HG03457 (cell line): ENCODE measurements at regions not wholly inside any gene's neighbourhood (a gene's known extent, or its start where the extent isn't known, plus 50 kb on each side); places are given as distances from the start of the nearest gene placed in this dataset.

Source experiments
- ATAC-seq: cut with Tn5 transposase; IDR thresholded peaks from one replicate; pipeline ENCODE4 v1.9.1; 2021; ENCODE audit warnings: moderate number of reproducible peaks; ENCODE audit not compliant: unreplicated experiment

DNA sequence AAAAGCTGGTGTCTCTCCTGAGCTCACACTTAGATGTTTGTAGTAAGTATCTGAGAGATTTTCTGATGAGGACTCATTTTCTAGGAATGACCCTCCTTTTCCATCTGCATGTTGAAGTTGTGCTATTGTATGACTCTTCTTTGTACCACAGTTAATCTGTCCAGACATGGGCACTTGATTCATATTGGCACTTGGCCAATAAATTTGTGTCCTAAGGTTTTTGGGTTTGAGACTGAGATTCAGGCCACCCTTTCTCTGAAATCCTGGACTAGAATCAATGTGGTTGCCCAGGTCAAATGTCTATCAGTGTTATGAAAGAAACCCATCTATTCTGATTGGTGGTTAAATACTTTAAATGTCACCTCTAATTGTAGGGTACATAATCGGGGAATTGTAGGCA, 869.0 kb downstream of the SH3BGRL start:
- ATAC-seq = no peak

DNA sequence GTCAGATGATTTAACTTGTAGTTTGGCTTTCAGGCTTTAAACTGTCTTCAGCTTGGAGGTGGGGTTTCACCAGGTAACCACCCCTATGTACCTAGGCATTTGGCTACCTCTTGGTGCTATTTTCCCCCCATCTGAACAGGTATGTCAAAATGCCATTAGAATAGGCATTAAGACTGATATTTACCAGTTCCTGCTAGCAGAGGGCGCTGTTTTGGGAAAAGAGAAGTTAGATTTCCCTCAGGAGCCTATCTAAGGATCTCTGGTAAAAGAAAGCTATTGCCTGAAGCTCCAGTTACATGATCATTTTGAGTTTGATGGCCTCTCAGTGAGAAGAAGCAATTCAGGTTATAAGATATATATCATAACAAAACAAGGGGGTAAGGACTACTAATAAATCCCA, 879.1 kb downstream of the SH3BGRL start:
- no peak for ATAC-seq

DNA sequence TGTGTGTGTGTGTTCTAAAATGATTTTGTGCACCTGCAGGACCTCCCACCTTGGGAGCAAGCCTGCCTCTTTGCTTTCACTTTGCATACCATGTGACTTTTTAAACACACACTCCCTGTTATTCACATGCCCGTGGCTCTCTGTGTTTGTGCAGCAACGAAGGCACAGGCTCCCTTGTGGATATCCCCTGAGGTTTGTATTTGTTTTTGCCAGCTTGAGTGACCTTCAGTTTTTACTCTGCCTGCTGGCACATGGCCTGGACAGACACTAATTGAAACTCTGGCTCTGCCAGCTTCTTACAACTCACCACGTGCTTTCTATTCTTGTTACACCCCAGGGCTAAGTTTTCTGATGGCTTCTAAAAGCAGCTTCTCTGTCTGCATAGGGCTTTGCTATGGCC, 885.8 kb downstream of the SH3BGRL start:
- ATAC-seq = no peak

DNA sequence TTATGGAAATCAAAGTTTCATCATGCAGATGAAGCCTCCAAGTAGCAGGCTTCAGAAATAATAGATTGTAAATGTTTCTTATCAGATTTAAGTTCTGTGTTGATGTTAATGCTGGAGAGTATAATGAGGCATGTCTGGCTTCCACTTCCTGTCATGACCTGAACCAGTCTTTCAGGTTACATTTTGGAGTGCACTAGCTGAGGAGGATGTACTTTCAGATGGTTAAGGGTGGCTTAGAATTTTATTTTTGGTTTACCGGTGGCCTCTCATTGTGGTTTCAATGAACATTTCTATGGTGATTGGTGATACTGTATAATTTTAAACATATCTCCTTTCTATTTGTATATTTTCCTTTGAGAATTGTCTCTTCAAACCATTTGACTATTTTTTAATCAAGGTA, 890.4 kb downstream of the SH3BGRL start:
- peak; percentile 79 for ATAC-seq

DNA sequence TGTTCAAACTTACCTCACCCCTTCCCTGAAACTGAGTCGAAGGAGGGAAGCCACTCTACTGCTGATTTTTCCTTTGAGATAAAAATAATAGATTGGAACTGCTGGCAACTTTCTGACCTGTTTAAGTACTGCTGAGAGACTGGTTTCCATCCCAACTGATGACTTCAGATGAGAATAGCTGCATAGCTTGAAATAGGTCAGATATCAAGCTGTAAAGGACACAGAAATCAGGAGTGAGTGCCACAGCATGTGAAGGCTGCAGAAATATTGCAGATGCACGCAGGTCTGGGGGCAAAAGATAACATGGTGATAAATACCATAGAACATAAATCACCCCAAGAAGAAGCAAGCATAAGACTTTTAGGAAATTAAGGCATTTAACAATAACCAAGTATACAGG, 923.2 kb downstream of the SH3BGRL start:
- ATAC-seq = no peak

DNA sequence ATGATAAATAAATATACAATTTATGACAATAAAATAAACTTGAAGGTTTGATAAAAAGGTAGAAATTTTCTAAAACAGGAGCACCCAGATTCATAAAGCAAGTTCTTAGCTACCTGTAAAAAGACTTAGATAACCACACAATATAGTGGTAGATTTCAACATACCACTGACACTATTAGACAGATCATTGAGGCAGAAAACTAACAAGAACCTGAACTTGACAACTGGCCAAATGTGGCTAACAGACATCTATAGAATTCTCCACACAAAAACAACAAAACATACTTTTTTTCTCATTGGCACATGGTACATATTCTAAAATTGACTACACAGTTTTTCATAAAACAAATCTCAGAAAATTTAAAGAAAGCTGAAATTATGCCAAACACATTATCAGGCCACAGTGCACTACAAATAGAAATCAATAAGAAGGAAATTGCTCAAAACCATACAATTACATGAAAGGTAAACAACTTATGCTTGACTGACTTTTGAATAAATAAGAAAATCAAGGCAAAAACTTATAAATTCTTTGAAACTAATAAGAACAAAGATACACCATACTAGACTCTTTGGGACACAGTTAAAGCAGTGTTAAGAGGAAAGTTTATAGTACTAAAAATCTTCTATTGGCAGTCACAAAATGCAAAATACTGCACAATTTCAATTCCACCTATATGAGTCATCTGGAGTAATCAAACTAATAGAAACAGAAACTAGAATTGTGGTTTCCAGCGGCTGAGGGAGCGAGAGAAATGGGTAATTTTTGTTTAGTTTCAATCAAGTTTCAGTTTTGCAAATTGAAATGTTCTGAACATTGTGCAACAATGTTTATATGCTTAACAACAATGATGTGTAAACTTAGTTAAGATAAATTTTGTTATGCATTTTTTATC, 925.6 kb downstream of the SH3BGRL start:
- ATAC-seq = peak; percentile 82

DNA sequence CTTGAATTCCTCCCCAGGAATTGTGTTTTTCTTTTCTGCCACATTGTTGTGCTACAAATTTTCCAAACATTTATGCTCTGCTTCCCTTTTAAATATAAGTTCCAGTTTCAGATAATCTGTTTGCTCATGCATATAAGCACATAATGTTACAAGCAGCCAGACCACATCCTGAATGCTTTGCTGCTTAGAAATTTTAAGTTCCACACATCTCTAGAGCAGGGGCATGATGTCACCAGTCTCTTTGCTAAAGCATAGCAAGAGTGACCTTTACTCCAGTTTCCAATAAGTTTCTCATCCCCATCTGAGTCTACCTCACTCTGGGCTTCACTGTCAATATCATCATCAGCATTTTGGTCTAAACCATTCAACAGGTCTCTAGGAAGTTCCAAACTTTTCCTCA, 932.5 kb downstream of the SH3BGRL start:
- ATAC-seq = no peak

DNA sequence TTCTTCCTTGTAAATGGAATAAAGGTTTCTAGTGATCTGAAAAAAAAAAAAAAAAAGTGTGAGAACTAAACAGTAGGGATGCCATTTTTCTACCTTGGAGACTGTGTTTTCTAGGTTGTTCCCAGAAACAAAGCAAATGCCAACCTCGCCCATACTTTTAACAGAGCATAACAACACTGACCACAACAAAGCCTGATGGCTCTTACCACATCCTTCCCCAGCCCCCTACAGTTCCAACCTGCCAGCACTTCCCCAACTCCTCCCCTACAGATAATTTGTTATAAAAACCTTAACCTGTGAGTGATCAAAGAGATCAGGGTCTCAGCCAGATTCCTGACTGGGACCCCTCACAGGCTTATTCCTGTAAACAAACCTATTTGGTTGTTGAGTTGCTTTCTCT, 940.0 kb downstream of the SH3BGRL start:
- ATAC-seq = no peak

DNA sequence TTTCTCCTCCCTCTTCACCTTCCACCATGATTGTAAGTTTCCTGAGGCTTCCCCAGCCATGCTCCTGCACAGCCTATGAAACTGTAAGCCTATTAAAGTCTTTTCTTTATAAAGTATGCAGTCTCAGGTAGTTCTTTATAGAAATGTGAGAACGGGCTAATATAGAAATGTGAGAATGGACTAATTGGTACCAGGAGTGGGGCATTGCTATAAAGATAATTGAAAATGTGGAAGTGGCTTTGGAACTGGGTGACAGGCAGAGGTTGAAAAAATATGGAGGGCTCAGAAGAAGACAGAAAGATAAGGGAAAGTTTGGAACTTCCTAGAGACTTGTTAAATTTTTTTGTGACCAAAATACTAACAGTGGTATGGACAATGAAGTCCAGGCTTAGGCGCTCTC, 959.3 kb downstream of the SH3BGRL start:
- ATAC-seq = no peak

DNA sequence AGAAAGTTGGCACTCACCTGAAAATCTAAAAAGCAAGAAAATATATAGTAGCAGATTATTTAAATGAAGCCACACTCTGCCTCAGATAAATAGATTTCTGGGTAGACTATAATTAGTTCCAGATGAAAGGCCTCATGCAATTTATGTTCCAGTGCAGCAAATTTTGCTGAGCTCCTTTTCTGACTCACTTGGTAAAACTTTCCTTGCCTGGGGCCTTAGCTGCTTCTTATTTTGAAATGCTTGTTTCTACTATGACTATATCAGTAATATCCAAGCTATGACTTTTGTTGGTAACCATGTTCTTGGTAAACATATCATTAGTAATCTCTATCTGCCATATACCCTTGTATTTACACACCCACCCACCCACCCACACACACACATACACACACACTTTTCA, 961.8 kb downstream of the SH3BGRL start:
- no peak for ATAC-seq

DNA sequence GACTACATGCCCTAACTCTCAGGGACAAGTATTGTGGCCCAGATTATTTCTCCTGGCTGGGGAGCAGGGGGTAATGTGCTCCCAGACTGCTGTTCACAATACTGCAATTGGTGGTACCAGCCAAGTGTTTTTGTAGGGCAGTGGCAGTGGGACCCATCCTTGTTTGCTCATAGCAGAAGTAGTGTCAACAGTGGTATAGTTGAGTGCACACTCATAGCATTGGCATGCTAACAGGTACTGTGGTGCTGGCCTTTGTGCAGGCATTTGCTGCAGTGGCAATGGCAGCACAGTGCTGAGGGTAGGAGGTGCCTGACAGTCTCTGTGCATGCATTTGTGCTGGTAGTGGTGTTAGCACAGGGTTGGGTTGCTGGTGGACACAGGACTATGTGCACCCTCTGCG, 995.0 kb downstream of the SH3BGRL start:
- no peak for ATAC-seq

DNA sequence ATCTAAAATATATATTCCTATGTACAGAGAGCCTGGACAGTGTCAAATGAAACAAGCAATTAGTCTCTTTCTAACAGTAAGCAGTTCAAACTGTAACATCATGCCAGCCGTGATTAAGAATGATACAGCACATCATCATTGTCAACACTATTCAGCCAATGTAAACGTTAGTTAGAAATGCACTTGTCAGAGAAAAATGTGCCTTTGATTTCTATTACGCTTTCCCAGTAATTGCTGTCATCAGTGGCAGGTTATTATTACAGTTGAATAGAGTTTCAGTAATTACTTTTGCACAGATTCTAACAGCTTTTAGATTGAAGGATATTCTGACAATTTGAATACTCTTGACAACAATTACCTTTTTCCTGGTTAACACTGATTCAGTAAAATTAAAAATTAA, 1007.1 kb downstream of the SH3BGRL start:
- ATAC-seq = no peak

DNA sequence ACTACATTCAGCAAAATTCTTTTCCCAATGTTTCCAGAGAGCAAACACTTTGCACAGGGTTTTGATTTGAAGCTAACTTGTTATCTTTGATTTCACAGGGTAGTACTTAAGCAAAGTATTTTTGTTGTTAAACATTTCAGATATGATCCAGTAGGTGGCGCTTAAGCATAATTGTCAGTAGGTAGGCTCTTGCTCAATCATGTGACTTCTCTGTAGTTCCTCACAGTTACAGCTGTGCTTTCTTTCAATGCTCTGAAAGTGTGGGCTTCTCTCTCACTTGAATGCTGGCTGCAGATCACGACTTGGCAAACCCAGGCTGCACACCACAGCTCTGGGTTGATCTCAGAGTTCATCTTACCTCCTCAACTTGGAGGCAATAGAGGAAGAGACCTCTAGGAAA, 1016.5 kb downstream of the SH3BGRL start:
- ATAC-seq = no peak

DNA sequence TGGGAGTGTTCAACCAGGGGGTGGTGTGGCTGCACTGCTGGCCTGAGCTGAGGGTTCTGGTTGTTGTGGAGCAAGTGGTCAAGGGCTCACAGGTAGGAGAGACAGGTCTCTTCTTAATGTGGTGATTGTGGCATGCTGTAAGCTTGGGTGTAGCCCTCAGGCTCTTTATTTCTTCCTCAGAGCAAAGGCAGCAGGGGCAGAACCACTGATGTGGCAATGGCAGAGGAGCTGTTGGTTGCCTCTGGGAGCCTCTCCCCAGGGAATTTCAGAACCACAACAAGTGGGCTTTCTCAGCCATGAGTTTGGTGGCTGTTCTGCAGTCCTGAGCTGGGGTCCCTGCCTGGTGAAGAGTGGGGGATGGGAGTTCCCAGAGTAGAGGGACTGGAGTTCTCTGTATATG, 1017.2 kb downstream of the SH3BGRL start:
- no peak for ATAC-seq

DNA sequence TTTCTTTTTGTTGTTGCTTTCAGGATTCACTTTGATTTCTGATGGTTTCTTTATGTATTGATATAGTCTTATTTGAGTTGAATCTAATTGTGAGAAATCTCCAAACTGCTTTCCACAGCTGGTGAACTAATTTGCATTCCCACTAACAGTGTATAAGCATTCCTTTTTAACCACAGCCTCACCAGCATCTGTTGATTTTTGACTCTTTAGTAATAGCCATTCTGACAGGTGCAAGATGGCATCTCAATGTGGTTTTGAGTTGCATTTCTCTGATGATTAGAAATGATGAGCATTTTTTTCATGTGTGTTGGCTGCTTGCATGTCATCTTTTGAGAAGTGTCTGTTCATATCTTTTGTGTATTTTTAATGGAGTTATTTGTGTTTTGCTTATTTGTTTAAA, 1023.1 kb downstream of the SH3BGRL start:
- no peak for ATAC-seq

DNA sequence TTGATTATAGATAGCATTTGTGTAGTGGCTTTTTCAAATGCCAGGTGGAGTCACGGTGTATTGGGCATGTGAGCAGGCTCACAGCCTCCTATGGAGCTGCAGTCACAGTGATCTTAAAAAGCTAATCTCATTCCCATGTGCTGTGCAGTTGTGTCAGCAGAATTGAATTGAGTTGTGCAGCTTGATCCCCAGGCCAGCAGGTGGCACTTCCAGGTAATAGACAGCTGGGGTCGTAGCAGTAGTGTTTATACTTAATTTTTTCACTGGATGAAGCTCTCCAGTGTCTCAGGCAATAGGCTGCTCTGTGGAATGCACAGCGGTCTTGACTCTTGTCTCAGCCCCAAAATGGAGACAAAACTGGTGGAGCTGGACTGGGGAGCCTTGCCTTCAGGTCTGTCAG, 1028.1 kb downstream of the SH3BGRL start:
- ATAC-seq = no peak

DNA sequence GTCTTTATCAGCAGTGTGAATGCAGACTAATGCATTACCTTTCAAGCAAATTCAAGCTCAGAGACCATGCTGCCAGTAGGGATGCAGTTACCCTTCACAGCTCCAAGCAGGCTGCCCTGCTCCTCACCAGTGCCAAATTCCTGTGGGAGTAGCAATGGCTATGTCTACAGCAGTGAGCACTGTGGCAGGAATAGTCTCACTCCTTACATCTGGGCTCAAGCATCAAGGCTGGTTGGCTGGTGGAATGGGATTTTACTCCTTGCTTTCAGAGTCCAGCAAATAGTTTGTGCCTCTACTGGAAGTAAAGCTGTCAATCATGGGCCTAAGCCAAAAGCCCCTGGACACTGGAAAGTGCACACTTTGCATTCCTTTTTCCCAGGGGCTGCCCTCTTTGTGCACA, 1030.8 kb downstream of the SH3BGRL start:
- no peak for ATAC-seq

DNA sequence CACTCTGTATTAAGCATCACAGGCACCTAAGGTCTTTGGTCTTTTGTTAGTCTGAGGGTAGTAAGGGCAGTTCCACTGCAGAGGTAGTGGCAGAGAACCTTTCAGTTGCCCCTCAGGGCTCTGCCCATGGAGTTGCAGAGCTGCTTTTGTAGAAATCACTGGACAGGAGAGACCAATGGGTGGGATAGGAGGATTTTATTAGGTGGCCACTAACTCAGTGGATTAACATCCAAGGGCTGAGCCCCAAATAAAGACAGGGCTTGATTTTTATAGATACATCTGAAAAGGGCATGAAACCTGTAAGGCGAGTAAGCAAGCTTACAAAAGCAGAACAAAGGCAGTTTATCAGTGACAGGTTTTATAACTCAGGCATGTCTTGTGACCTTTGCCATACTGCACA, 1035.4 kb downstream of the SH3BGRL start:
- ATAC-seq = no peak
